ENCODE measurements at regions not wholly inside any gene's neighbourhood (a gene's known extent, or its start where the extent isn't known, plus 50 kb on each side); places are given as distances from the start of the nearest gene placed in this dataset.

- Histone ChIP-seq H3K9me3 (ENCODE audit: control insufficient read depth in 1 of 2, insufficient read depth in 1 of 2, low read depth in 1 of 2, low read length in 2 of 2) (no peaks in the 10 kb centered on the region), H4K20me1 (ENCODE audit: insufficient read depth) (no peaks in the 10 kb centered on the region), H2AFZ (ENCODE audit: low read depth, low read length, poor library complexity, severe bottlenecking) (no peak overlapping the region), H3K79me2 (ENCODE audit: insufficient read depth, low read length) (no peaks in the 10 kb centered on the region), H3K27me3 (ENCODE audit: insufficient read depth, low read length) (no peaks in the 10 kb centered on the region), H3K4me2 (ENCODE audit: low read length) (no peak overlapping the region), H3K9ac (ENCODE audit: low read length) (no peak overlapping the region), H3K36me3 (ENCODE audit: control insufficient read depth in 1 of 2, insufficient read depth in 2 of 2, low read length in 2 of 2) (no peaks in the 10 kb centered on the region), H3K9me2 (ENCODE audit: insufficient read depth) (no peaks in the 10 kb centered on the region), H3K27ac (ENCODE audit: low read depth, low read length) (no peak overlapping the region), H3K4me1 (ENCODE audit: control insufficient read depth in 1 of 2, insufficient read depth in 2 of 2, low read length in 2 of 2) (no peaks in the 10 kb centered on the region), H3K4me3 (replicated peaks in 1 of 2; ENCODE audit: low read depth in 1 of 2, low read length in 2 of 2) (no peak overlapping the region)
- ATAC-seq (no peak), DNase-seq (ENCODE audit: low read depth, low spot score) (no peak)
- POLR2A ChIA-PET: no interaction called here
- BruUV-seq (replicated peaks): no TSS peak
- CTCF ChIA-PET: no interaction called here
- intact Hi-C loops (cut with micrococcal nuclease): no loop called here
- RAD21 ChIA-PET (ENCODE audit: low non-redundant PET in 1 of 2, low total read pairs in 2 of 2, uncharacterized antibody in 2 of 2, unreplicated experiment in 2 of 2): no interaction called here
- no peak for TF ChIP-seq CBX3 (IDR thresholded peaks at IDR 0.05; ENCODE audit: low read depth)
- TF ChIP-seq ZNF274 (IDR thresholded peaks at IDR 0.05; ENCODE audit: low read depth, low read length): no peak
- no peak for TF ChIP-seq ELF1 (IDR thresholded peaks at IDR 0.05; ENCODE audit: borderline replicate concordance, low read depth)
- no peak for TF ChIP-seq TCF7L2 (IDR thresholded peaks at IDR 0.05; ENCODE audit: borderline replicate concordance, extremely low read depth, insufficient read depth, insufficient read length)
- no peak for TF ChIP-seq EZH2phosphoT487 (IDR thresholded peaks at IDR 0.05; ENCODE audit: borderline replicate concordance)
- no peak for TF ChIP-seq FOSL1 (IDR thresholded peaks at IDR 0.05; ENCODE audit: low read depth)
- TF ChIP-seq REST (IDR thresholded peaks at IDR 0.05; ENCODE audit: low read depth): no peak
- TF ChIP-seq ZBTB33 (IDR thresholded peaks at IDR 0.05; ENCODE audit: extremely low read depth, insufficient replicate concordance, low read length): no peak
- TF ChIP-seq MAX (IDR thresholded peaks at IDR 0.05): no peak
- no peak for TF ChIP-seq YY1 (IDR thresholded peaks at IDR 0.05; ENCODE audit: extremely low read depth, insufficient replicate concordance, low read depth, low read length)
- TF ChIP-seq SP1 (IDR thresholded peaks at IDR 0.05; ENCODE audit: low read depth): no peak
- TF ChIP-seq JUND (IDR thresholded peaks at IDR 0.05): no peak
Observed at GRCh38 chr3:22861426-22861825, 341.7 kb upstream of the UBE2E2 start.
